OCI-LY3 (cell line): ENCODE measurements at regions not wholly inside any gene's neighbourhood (a gene's known extent, or its start where the extent isn't known, plus 50 kb on each side); places are given as distances from the start of the nearest gene placed in this dataset.

Source experiments
- CTCF ChIP-seq: fragments of 200-600, 300-600 bp; sonication (generic); IDR thresholded peaks from 2 replicates; pipeline ENCODE4 v1.5.1; 2014; ENCODE audit warnings: antibody characterized with exemption, low read length, low read depth
- EZH2phosphoT487 ChIP-seq: fragments of 200-600 bp; shearing (Covaris generic); IDR thresholded peaks from 2 replicates; pipeline ENCODE4 v1.6.1; 2018; ENCODE audit warnings: antibody characterized with exemption, mixed run types, low read depth

- no peak for TF ChIP-seq CTCF
- TF ChIP-seq EZH2phosphoT487: no peak
Observed at GRCh38 chr2:236671896-236672562, 102.4 kb downstream of the ACKR3 start.
